Vagina (tissue), 2 donors: ENCODE measurements at regions not wholly inside any gene's neighbourhood (a gene's known extent, or its start where the extent isn't known, plus 50 kb on each side); places are given as distances from the start of the nearest gene placed in this dataset.

Experiments
- POLR2A ChIP-seq, 2 donors: fragments of 450-650 bp; IDR thresholded peaks; one replicate each; pipeline ENCODE4 v1.6.1; 2017; ENCODE audit warnings: antibody characterized with exemption in 2 of 2, mild to moderate bottlenecking in 2 of 2, moderate library complexity in 2 of 2
- POLR2AphosphoS5 ChIP-seq, 2 donors: sonication (generic); formaldehyde crosslinking; IDR thresholded peaks; one replicate each; pipeline ENCODE4 v1.9.0; 2017; ENCODE audit warnings: antibody characterized with exemption in 2 of 2, mild to moderate bottlenecking in 2 of 2, low read depth in 1 of 2; ENCODE audit not compliant: insufficient read depth in 1 of 2
- TF ChIP-seq, protein P1 (sequence below), 3 experiments: fragments of 450-650 bp in 2 of 3; fragments of 200-600 bp in 1 of 3; sonication (generic) in 1 of 3; IDR thresholded peaks; one replicate each; pipeline ENCODE4 v1.5.1; 2017 to 2019; ENCODE audit warnings: antibody characterized with exemption in 3 of 3, mild to moderate bottlenecking in 2 of 3, moderate library complexity in 2 of 3

DNA sequence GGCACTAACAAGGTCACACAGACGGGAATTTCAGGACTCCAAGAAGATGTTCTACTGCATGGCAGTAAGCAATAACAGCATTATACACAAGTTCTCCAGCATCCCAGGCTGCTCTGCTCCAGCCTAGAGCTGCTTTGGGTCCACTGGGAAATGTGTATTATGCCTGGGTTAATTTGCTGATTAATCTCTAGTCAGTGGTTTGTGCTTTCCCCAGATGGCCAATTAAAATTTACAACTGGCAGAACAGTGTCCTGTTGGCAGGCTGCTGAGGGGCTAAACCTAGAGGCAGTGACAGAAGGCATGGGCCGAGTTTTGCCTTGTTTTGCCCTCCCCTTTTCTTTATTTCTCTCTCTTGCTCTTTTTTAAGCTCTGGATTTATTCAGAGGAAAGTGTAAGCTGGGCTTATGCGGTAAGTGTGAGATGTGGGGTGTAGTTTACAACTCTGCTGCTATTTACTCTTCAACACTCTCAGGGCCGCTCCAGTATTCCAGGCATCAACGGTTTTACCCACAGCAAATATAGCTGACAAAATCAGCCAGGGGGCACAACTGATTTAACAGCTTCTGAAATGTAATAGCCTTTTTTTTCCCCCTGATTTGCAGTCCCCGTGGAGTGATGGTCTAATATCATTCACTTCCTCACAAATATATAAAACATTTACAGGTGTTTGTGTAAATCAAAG is 348.0 kb downstream of the GPD2 start:
- no peak for TF ChIP-seq POLR2A (IDR thresholded peaks at IDR 0.05)
- TF ChIP-seq, protein P1, sequence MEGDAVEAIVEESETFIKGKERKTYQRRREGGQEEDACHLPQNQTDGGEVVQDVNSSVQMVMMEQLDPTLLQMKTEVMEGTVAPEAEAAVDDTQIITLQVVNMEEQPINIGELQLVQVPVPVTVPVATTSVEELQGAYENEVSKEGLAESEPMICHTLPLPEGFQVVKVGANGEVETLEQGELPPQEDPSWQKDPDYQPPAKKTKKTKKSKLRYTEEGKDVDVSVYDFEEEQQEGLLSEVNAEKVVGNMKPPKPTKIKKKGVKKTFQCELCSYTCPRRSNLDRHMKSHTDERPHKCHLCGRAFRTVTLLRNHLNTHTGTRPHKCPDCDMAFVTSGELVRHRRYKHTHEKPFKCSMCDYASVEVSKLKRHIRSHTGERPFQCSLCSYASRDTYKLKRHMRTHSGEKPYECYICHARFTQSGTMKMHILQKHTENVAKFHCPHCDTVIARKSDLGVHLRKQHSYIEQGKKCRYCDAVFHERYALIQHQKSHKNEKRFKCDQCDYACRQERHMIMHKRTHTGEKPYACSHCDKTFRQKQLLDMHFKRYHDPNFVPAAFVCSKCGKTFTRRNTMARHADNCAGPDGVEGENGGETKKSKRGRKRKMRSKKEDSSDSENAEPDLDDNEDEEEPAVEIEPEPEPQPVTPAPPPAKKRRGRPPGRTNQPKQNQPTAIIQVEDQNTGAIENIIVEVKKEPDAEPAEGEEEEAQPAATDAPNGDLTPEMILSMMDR (IDR thresholded peaks at IDR 0.05), result no peak
- no peak for TF ChIP-seq POLR2AphosphoS5 (IDR thresholded peaks at IDR 0.05; ENCODE audit: insufficient read depth in 1 of 2, low read depth in 1 of 2)
